ENCODE measurements at regions not wholly inside any gene's neighbourhood (a gene's known extent, or its start where the extent isn't known, plus 50 kb on each side); places are given as distances from the start of the nearest gene placed in this dataset.

- DNase-seq (ENCODE audit: low read depth in 2 of 3, low spot score in 2 of 3) = no peak
Observed at GRCh38 chr3:117798687-117799386, 1089.3 kb downstream of the TUSC7 start.

GRCh38 chr3:117799387-117799735 is 1089.8 kb downstream of the TUSC7 start:
- no peak for DNase-seq (ENCODE audit: low read depth in 2 of 3, low spot score in 2 of 3)

- DNase-seq (ENCODE audit: low read depth in 2 of 3, low spot score in 2 of 3) = no peak
Observed at GRCh38 chr3:117801912-117802239, 1092.3 kb downstream of the TUSC7 start.

GRCh38 chr3:117809186-117810081 is 1099.9 kb downstream of the TUSC7 start:
- DNase-seq (ENCODE audit: low read depth in 2 of 3, low spot score in 2 of 3) = no peak

- DNase-seq (ENCODE audit: low read depth in 2 of 3, low spot score in 2 of 3) = no peak
Observed at GRCh38 chr3:117811786-117812185, 1102.2 kb downstream of the TUSC7 start.

- DNase-seq (ENCODE audit: low read depth in 2 of 3, low spot score in 2 of 3) = no peak
Observed at GRCh38 chr3:117814975-117815374, 1105.4 kb downstream of the TUSC7 start.

- no peak for DNase-seq (ENCODE audit: low read depth in 2 of 3, low spot score in 2 of 3)
Observed at GRCh38 chr3:117817103-117817502, 1107.5 kb downstream of the TUSC7 start.

- DNase-seq (ENCODE audit: low read depth in 2 of 3, low spot score in 2 of 3) = no peak
Observed at GRCh38 chr3:117818592-117818991, 1109.0 kb downstream of the TUSC7 start.

GRCh38 chr3:117820658-117821299 is 1111.2 kb downstream of the TUSC7 start:
- no peak for DNase-seq (ENCODE audit: low read depth in 2 of 3, low spot score in 2 of 3)

GRCh38 chr3:117822416-117822815 is 1112.8 kb downstream of the TUSC7 start:
- DNase-seq (ENCODE audit: low read depth in 2 of 3, low spot score in 2 of 3) = no peak

GRCh38 chr3:117836296-117836695 is 1126.7 kb downstream of the TUSC7 start:
- DNase-seq (ENCODE audit: low read depth in 2 of 3, low spot score in 2 of 3) = no peak

GRCh38 chr3:117837391-117837790 is 1127.8 kb downstream of the TUSC7 start:
- no peak for DNase-seq (ENCODE audit: low read depth in 2 of 3, low spot score in 2 of 3)

GRCh38 chr3:117842086-117842485 is 1132.5 kb downstream of the TUSC7 start:
- no peak for DNase-seq (ENCODE audit: low read depth in 2 of 3, low spot score in 2 of 3)

- no peak for DNase-seq (ENCODE audit: low read depth in 2 of 3, low spot score in 2 of 3)
Observed at GRCh38 chr3:117843356-117843755, 1133.8 kb downstream of the TUSC7 start.

- no peak for DNase-seq (ENCODE audit: low read depth in 2 of 3, low spot score in 2 of 3)
Observed at GRCh38 chr3:117844676-117845075, 1135.1 kb downstream of the TUSC7 start.

- no peak for DNase-seq (ENCODE audit: low read depth in 2 of 3, low spot score in 2 of 3)
Observed at GRCh38 chr3:117846238-117846637, 1136.7 kb downstream of the TUSC7 start.

- no peak for DNase-seq (ENCODE audit: low read depth in 2 of 3, low spot score in 2 of 3)
Observed at GRCh38 chr3:117848606-117849005, 1139.0 kb downstream of the TUSC7 start.

- no peak for DNase-seq (ENCODE audit: low read depth in 2 of 3, low spot score in 2 of 3)
Observed at GRCh38 chr3:117853923-117854668, 1144.5 kb downstream of the TUSC7 start.

GRCh38 chr3:117856354-117856753 is 1146.8 kb downstream of the TUSC7 start:
- DNase-seq (ENCODE audit: low read depth in 2 of 3, low spot score in 2 of 3) = no peak

- no peak for DNase-seq (ENCODE audit: low read depth in 2 of 3, low spot score in 2 of 3)
Observed at GRCh38 chr3:117863146-117863545, 1153.6 kb downstream of the TUSC7 start.

GRCh38 chr3:117865338-117865737 is 1155.8 kb downstream of the TUSC7 start:
- DNase-seq (ENCODE audit: low read depth in 2 of 3, low spot score in 2 of 3) = no peak
